GM23338 (cell line): ENCODE measurements at regions not wholly inside any gene's neighbourhood (a gene's known extent, or its start where the extent isn't known, plus 50 kb on each side); places are given as distances from the start of the nearest gene placed in this dataset.

Experiments used
- ATAC-seq: fragments of 200-7000 bp; cut with Tn5 transposase; 3 replicates; pipeline ENCODE4 v1.9.1; 2020
- DNase-seq: peaks from one replicate; pipeline ENCODE4 v3.0.0-alpha.2; 2015; ENCODE audit warnings: low spot score
- H2AFZ ChIP-seq: fragments of 200-600 bp; sonication (generic); 2 replicates; pipeline ENCODE4 v1.8.0; 2016; ENCODE audit warnings: antibody characterized with exemption, mild to moderate bottlenecking, moderate library complexity
- H3F3A ChIP-seq: fragments of 200-600 bp; sonication (generic); replicated peaks from 2 replicates; pipeline ENCODE4 v1.8.0; 2017; ENCODE audit warnings: antibody characterized with exemption, mixed run types, low read depth
- H3K27ac ChIP-seq: fragments of 200-600 bp; sonication (generic); 2 replicates; pipeline ENCODE4 v1.6.1; 2016; ENCODE audit warnings: low read depth
- H3K27me3 ChIP-seq: fragments of 200-600 bp; sonication (generic); 2 replicates; pipeline ENCODE4 v1.8.0; 2016; ENCODE audit warnings: mild to moderate bottlenecking, mixed run types, moderate library complexity; ENCODE audit not compliant: insufficient read depth
- H3K36me3 ChIP-seq: fragments of 200-600 bp; sonication (generic); 2 replicates; pipeline ENCODE4 v1.8.0; 2016; ENCODE audit warnings: mild to moderate bottlenecking; ENCODE audit not compliant: insufficient read depth
- H3K4me1 ChIP-seq: fragments of 200-600 bp; sonication (generic); 2 replicates; pipeline ENCODE4 v1.8.0; 2016; ENCODE audit warnings: mild to moderate bottlenecking, moderate library complexity; ENCODE audit not compliant: insufficient read depth
- H3K4me2 ChIP-seq: fragments of 200-600 bp; sonication (generic); 2 replicates; pipeline ENCODE4 v1.7.1; 2017; ENCODE audit warnings: mixed run types
- H3K4me3 ChIP-seq: fragments of 200-600 bp; sonication (generic); 2 replicates; pipeline ENCODE4 v1.6.1; 2016; ENCODE audit warnings: mixed run types
- H3K79me2 ChIP-seq: fragments of 200-600 bp; sonication (generic); replicated peaks from 2 replicates; pipeline ENCODE4 v1.8.0; 2017; ENCODE audit warnings: mild to moderate bottlenecking; ENCODE audit not compliant: insufficient read depth
- H3K9me2 ChIP-seq: fragments of 200-600 bp; sonication (generic); 2 replicates; pipeline ENCODE4 v1.8.0; 2017; ENCODE audit not compliant: insufficient read depth
- H4K20me1 ChIP-seq: fragments of 200-600 bp; sonication (generic); replicated peaks from 2 replicates; pipeline ENCODE4 v1.8.0; 2017; ENCODE audit warnings: mild to moderate bottlenecking; ENCODE audit not compliant: insufficient read depth
- H3K27ac Mint-ChIP-seq: 2 replicates; pipeline ENCODE4 v1.8.0; 2020; ENCODE audit warnings: inconsistent platforms, mild to moderate bottlenecking, moderate library complexity, mixed read lengths
- H3K27me3 Mint-ChIP-seq: 3 replicates; pipeline ENCODE4 v1.8.0; 2022; ENCODE audit warnings: low read depth, mild to moderate bottlenecking, moderate library complexity, mixed read lengths, inconsistent platforms; ENCODE audit not compliant: insufficient read depth, poor library complexity
- H3K36me3 Mint-ChIP-seq: 3 replicates; pipeline ENCODE4 v1.8.0; 2021; ENCODE audit warnings: low read depth, mild to moderate bottlenecking, inconsistent platforms, moderate library complexity, mixed read lengths
- H3K4me1 Mint-ChIP-seq: 3 replicates; pipeline ENCODE4 v1.8.0; 2020; ENCODE audit warnings: mild to moderate bottlenecking, inconsistent platforms, mixed read lengths
- H3K4me3 Mint-ChIP-seq: 3 replicates; pipeline ENCODE4 v1.8.0; 2021; ENCODE audit warnings: moderate library complexity, mild to moderate bottlenecking, inconsistent platforms, mixed read lengths
- H3K9me3 Mint-ChIP-seq: 3 replicates; pipeline ENCODE4 v1.8.0; 2020; ENCODE audit warnings: moderate library complexity, mild to moderate bottlenecking, inconsistent platforms, mixed read lengths
- EZH2 ChIP-seq: fragments of 200-600 bp; sonication (generic); IDR thresholded peaks from one replicate; pipeline ENCODE4 v1.8.0; 2017; ENCODE audit warnings: antibody characterized with exemption, mild to moderate bottlenecking, low read depth; ENCODE audit not compliant: unreplicated experiment
- JUNB ChIP-seq: IDR thresholded peaks from one replicate; pipeline ENCODE4 v1.6.1; 2016; ENCODE audit warnings: antibody characterized with exemption; ENCODE audit not compliant: unreplicated experiment
- NANOG ChIP-seq: IDR thresholded peaks from 2 replicates; pipeline ENCODE4 v1.6.1; 2016; ENCODE audit warnings: antibody characterized with exemption, borderline replicate concordance
- POLR2AphosphoS5 ChIP-seq: IDR thresholded peaks from 2 replicates; pipeline ENCODE4 v1.6.1; 2016; ENCODE audit warnings: antibody characterized with exemption, low read depth
- STAT1 ChIP-seq: IDR thresholded peaks from one replicate; pipeline ENCODE4 v1.6.1; 2016; ENCODE audit warnings: antibody characterized with exemption; ENCODE audit not compliant: unreplicated experiment
- ZNF114 ChIP-seq: fragments of 250-450 bp; sonication (Bioruptor Pico); IDR thresholded peaks from 2 replicates; pipeline ENCODE4 v1.5.0; 2020; ENCODE audit warnings: mild to moderate bottlenecking, moderate library complexity
- ZNF462 ChIP-seq: fragments of 250-450 bp; sonication (Bioruptor Pico); IDR thresholded peaks from 2 replicates; pipeline ENCODE4 v1.5.0; 2020; ENCODE audit warnings: mild to moderate bottlenecking, moderate library complexity
- TF ChIP-seq, protein P1 (sequence below): IDR thresholded peaks from one replicate; pipeline ENCODE4 v1.6.1; 2018; ENCODE audit warnings: antibody characterized with exemption; ENCODE audit not compliant: unreplicated experiment
- TF ChIP-seq, protein P2 (sequence below): IDR thresholded peaks from 2 replicates; pipeline ENCODE4 v1.6.1; 2016; ENCODE audit warnings: antibody characterized with exemption

- DNase-seq (no peak), ATAC-seq (no peak)
- Mint-ChIP-seq H3K27me3 (peaks cover 2% of the 10 kb centered on the region), H3K27ac (no peak overlapping the region), H3K36me3 (peaks cover 9% of the 10 kb centered on the region; the same call in 2 of the 3 replicates), H3K4me1 (peaks cover 33% of the 10 kb centered on the region), H3K9me3 (no peaks in the 10 kb centered on the region), H3K4me3 (no peak overlapping the region)
- Histone ChIP-seq H3K9me2 (0 out of 2 replicates have a peak, but pooled peaks cover 4% of the 10 kb centered on the region), H3K27me3 (no peaks in the 10 kb centered on the region), H4K20me1 (peaks cover 4% of the 10 kb centered on the region; the same call in 1 of the 2 replicates), H3F3A (no peaks in the 10 kb centered on the region), H3K4me3 (no peak overlapping the region), H3K4me2 (no peak overlapping the region), H2AFZ (no peak overlapping the region), H3K79me2 (peaks cover 91% of the 10 kb centered on the region), H3K4me1 (peaks cover 18% of the 10 kb centered on the region; the same call in 1 of the 2 replicates), H3K36me3 (no peaks in the 10 kb centered on the region), H3K27ac (no peak overlapping the region)
- TF ChIP-seq JUNB: no peak
- TF ChIP-seq, protein P1, sequence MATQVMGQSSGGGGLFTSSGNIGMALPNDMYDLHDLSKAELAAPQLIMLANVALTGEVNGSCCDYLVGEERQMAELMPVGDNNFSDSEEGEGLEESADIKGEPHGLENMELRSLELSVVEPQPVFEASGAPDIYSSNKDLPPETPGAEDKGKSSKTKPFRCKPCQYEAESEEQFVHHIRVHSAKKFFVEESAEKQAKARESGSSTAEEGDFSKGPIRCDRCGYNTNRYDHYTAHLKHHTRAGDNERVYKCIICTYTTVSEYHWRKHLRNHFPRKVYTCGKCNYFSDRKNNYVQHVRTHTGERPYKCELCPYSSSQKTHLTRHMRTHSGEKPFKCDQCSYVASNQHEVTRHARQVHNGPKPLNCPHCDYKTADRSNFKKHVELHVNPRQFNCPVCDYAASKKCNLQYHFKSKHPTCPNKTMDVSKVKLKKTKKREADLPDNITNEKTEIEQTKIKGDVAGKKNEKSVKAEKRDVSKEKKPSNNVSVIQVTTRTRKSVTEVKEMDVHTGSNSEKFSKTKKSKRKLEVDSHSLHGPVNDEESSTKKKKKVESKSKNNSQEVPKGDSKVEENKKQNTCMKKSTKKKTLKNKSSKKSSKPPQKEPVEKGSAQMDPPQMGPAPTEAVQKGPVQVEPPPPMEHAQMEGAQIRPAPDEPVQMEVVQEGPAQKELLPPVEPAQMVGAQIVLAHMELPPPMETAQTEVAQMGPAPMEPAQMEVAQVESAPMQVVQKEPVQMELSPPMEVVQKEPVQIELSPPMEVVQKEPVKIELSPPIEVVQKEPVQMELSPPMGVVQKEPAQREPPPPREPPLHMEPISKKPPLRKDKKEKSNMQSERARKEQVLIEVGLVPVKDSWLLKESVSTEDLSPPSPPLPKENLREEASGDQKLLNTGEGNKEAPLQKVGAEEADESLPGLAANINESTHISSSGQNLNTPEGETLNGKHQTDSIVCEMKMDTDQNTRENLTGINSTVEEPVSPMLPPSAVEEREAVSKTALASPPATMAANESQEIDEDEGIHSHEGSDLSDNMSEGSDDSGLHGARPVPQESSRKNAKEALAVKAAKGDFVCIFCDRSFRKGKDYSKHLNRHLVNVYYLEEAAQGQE: no peak
- TF ChIP-seq EZH2: no peak
- no peak for TF ChIP-seq ZNF462 (CRISPR knock-in tag)
- TF ChIP-seq, protein P2, sequence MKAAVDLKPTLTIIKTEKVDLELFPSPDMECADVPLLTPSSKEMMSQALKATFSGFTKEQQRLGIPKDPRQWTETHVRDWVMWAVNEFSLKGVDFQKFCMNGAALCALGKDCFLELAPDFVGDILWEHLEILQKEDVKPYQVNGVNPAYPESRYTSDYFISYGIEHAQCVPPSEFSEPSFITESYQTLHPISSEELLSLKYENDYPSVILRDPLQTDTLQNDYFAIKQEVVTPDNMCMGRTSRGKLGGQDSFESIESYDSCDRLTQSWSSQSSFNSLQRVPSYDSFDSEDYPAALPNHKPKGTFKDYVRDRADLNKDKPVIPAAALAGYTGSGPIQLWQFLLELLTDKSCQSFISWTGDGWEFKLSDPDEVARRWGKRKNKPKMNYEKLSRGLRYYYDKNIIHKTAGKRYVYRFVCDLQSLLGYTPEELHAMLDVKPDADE: no peak
- no peak for TF ChIP-seq POLR2AphosphoS5
- TF ChIP-seq STAT1: no peak
- TF ChIP-seq NANOG: no peak
- TF ChIP-seq ZNF114: no peak
Observed at GRCh38 chr5:124689653-124690052, 56.8 kb downstream of the ZNF608 start.
